Activated effector memory CD4-positive, alpha-beta T cell treated with anti-CD3 and anti-CD28 coated beads, Interleukin-2, amount 50 U/mL, for 16 hours (primary cell): ENCODE measurements at regions not wholly inside any gene's neighbourhood (a gene's known extent, or its start where the extent isn't known, plus 50 kb on each side); places are given as distances from the start of the nearest gene placed in this dataset.
"Not testable (repeated sequence)": the region's sequence is repeated elsewhere in the genome, so short reads cannot be mapped to it uniquely, and the experiment has no call there.

Experiments
- DNase-seq: peaks from one replicate; pipeline ENCODE4 v3.0.0-alpha.2; 2020

- not testable (repeated sequence) for DNase-seq
These were observed 61.0 kb downstream of the SPDYE17 start for GRCh38 chr7:76971201-76971600.

GRCh38 chr7:76969892-76970291 is 62.3 kb downstream of the SPDYE17 start:
- not testable (repeated sequence) for DNase-seq

GRCh38 chr7:76965731-76966548 is 66.2 kb downstream of the SPDYE17 start:
- DNase-seq, result not testable (repeated sequence)

- not testable (repeated sequence) for DNase-seq
These were observed 68.1 kb downstream of the SPDYE17 start for GRCh38 chr7:76964050-76964449.

GRCh38 chr7:76963061-76963460 is 69.1 kb downstream of the SPDYE17 start:
- DNase-seq, result not testable (repeated sequence)

- DNase-seq, result not testable (repeated sequence)
These were observed 71.7 kb downstream of the SPDYE17 start for GRCh38 chr7:76960400-76960986.

GRCh38 chr7:76959573-76960399 is 72.4 kb downstream of the SPDYE17 start:
- DNase-seq, result peak; percentile 72

GRCh38 chr7:76956531-76956930 is 75.6 kb downstream of the SPDYE17 start:
- DNase-seq, result not testable (repeated sequence)

- not testable (repeated sequence) for DNase-seq
These were observed 77.0 kb downstream of the SPDYE17 start for GRCh38 chr7:76955124-76955523.

- not testable (repeated sequence) for DNase-seq
These were observed 87.6 kb downstream of the SPDYE17 start for GRCh38 chr7:76944603-76945002.

GRCh38 chr7:76941809-76942765 is 90.1 kb downstream of the SPDYE17 start:
- not testable (repeated sequence) for DNase-seq

- not testable (repeated sequence) for DNase-seq
These were observed 94.4 kb downstream of the SPDYE17 start for GRCh38 chr7:76937781-76938180.

GRCh38 chr7:76937330-76937729 is 94.8 kb downstream of the SPDYE17 start:
- DNase-seq, result not testable (repeated sequence)

GRCh38 chr7:76936346-76936745 is 95.8 kb downstream of the SPDYE17 start:
- DNase-seq, result not testable (repeated sequence)

GRCh38 chr7:76934711-76935110 is 97.5 kb downstream of the SPDYE17 start:
- DNase-seq, result not testable (repeated sequence)

- DNase-seq, result not testable (repeated sequence)
These were observed 99.2 kb downstream of the SPDYE17 start for GRCh38 chr7:76932957-76933356.

GRCh38 chr7:76931441-76931840 is 100.7 kb downstream of the SPDYE17 start:
- DNase-seq, result not testable (repeated sequence)

- DNase-seq, result not testable (repeated sequence)
These were observed 101.7 kb downstream of the SPDYE17 start for GRCh38 chr7:76930416-76930815.

GRCh38 chr7:76928751-76929150 is 103.4 kb downstream of the SPDYE17 start:
- not testable (repeated sequence) for DNase-seq

GRCh38 chr7:76927741-76928393 is 104.3 kb downstream of the SPDYE17 start:
- DNase-seq, result not testable (repeated sequence)

GRCh38 chr7:76926416-76926815 is 105.7 kb downstream of the SPDYE17 start:
- not testable (repeated sequence) for DNase-seq
